ENCODE measurements at regions not wholly inside any gene's neighbourhood (a gene's known extent, or its start where the extent isn't known, plus 50 kb on each side); places are given as distances from the start of the nearest gene placed in this dataset.

DNA sequence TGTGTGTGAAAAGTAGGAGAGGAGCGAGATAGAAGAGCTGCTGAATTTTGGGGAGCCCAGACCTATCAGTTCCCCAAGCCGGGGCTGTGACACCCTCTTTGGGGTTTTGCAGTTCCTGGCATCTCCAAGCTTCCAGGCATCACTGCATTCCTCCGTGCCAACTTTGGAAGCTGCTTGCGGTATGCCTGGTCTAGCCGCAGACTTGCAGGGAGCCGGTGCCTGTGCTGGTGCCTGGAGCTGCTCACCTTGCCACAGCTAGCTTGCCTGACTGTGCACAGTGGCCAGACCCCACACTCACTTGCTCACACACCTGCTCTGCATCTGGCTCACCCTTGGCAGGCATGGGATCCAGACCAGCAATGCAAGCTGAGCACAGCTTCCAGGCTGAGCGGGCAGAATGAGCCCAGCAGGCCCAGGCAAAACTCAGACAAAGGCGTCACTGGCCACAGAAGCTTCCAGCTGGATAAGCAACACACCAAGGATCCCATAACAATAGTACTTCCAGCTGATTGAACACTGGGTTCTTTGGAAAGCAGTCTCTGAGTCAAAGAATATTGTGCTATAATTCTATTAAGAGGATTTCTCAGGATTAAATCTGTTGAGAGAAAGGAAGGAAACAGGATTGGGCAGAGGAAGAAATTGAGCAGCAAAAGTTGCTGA is 390.9 kb downstream of the TEX13C start:
- TF ChIP-seq, protein P1, sequence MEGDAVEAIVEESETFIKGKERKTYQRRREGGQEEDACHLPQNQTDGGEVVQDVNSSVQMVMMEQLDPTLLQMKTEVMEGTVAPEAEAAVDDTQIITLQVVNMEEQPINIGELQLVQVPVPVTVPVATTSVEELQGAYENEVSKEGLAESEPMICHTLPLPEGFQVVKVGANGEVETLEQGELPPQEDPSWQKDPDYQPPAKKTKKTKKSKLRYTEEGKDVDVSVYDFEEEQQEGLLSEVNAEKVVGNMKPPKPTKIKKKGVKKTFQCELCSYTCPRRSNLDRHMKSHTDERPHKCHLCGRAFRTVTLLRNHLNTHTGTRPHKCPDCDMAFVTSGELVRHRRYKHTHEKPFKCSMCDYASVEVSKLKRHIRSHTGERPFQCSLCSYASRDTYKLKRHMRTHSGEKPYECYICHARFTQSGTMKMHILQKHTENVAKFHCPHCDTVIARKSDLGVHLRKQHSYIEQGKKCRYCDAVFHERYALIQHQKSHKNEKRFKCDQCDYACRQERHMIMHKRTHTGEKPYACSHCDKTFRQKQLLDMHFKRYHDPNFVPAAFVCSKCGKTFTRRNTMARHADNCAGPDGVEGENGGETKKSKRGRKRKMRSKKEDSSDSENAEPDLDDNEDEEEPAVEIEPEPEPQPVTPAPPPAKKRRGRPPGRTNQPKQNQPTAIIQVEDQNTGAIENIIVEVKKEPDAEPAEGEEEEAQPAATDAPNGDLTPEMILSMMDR (IDR thresholded peaks at IDR 0.05; ENCODE audit: insufficient read depth, low read depth, low read length) = no peak
- TF ChIP-seq EZH2 (IDR thresholded peaks at IDR 0.05; ENCODE audit: insufficient read depth, low read length) = no peak

Measured in astrocyte (in vitro differentiated cells and primary cell).